Gastrocnemius medialis (tissue), 4 donors: ENCODE measurements at regions not wholly inside any gene's neighbourhood (a gene's known extent, or its start where the extent isn't known, plus 50 kb on each side); places are given as distances from the start of the nearest gene placed in this dataset.

Experiments
- ATAC-seq, 2 donors: fragments of 150-250 bp; one replicate each; pipeline ENCODE4 v1.9.1; 2016
- DNase-seq, 2 donors: peaks; one replicate each; pipeline ENCODE4 v3.0.0-alpha.2; 2019
- H3K27ac ChIP-seq, 4 donors: fragments of 200-600 bp; sonication (generic); 1 replicate in 1 of 4; 2 replicates in 3 of 4; pipeline ENCODE4 v1.5.1; 2016 to 2018; ENCODE audit warnings: mild to moderate bottlenecking in 2 of 4, moderate library complexity in 1 of 4
- H3K27me3 ChIP-seq, 3 donors: fragments of 200-600 bp; sonication (generic) in 2 of 3; 1 replicate in 1 of 3; 2 replicates in 2 of 3; pipeline versions ENCODE4 v1.5.1 to v1.6.0; 2016 to 2019; ENCODE audit warnings: mild to moderate bottlenecking in 1 of 3, moderate library complexity in 1 of 3
- H3K36me3 ChIP-seq, 2 donors: fragments of 200-600 bp; sonication (generic) in 1 of 2; one replicate each; pipeline ENCODE4 v1.5.1; 2017 to 2018
- H3K4me1 ChIP-seq, 2 donors: fragments of 200-600 bp; sonication (generic) in 1 of 2; one replicate each; pipeline ENCODE4 v1.5.1; 2016 to 2017; ENCODE audit warnings: mild to moderate bottlenecking in 2 of 2
- H3K4me3 ChIP-seq, 4 donors: fragments of 200-600 bp; sonication (generic) in 3 of 4; 1 replicate in 1 of 4; 2 replicates in 3 of 4; pipeline ENCODE4 v1.5.1; 2016 to 2019; ENCODE audit warnings: mild to moderate bottlenecking in 2 of 4
- H3K9me3 ChIP-seq, 3 donors: fragments of 200-600 bp; sonication (generic) in 2 of 3; 1 replicate in 1 of 3; 2 replicates in 2 of 3; pipeline ENCODE4 v1.5.1; 2016 to 2019
- CTCF ChIP-seq, 5 experiments: fragments of 450-650 bp in 3 of 5; fragments of 200-600 bp in 2 of 5; sonication (generic) in 2 of 5; IDR thresholded peaks in 4 of 5; conservative IDR thresholded peaks in 1 of 5; 1 replicate in 4 of 5; 2 replicates in 1 of 5; pipeline ENCODE4 v1.5.1; 2016 to 2019; ENCODE audit warnings: antibody characterized with exemption in 5 of 5, mild to moderate bottlenecking in 3 of 5, moderate library complexity in 3 of 5
- POLR2A ChIP-seq, 2 donors: fragments of 450-650 bp; IDR thresholded peaks; one replicate each; pipeline ENCODE4 v1.6.1; 2017; ENCODE audit warnings: antibody characterized with exemption in 2 of 2, mild to moderate bottlenecking in 2 of 2, moderate library complexity in 2 of 2
- in situ Hi-C, 4 donors: fragments of 200-750 bp; cut with MboI; loops; one replicate each; pipeline versions ENCODE4 v1.15.0 to v1.8.0; 2017; ENCODE audit warnings: low sequenced_read_pairs in 4 of 4
- intact Hi-C: fragments of 100-400 bp; cut with DNase I; formaldehyde crosslinking; loops from one replicate; pipeline ENCODE4 v1.15.1; 2023; ENCODE audit warnings: low total_unique reads

GRCh38 chr5:114657342-114658130 lies 295.7 kb downstream of the KCNN2 start:
- ATAC-seq (no peak), DNase-seq (no peak)
- intact Hi-C loops (no loop called here), in situ Hi-C loops (no loop called here)
- Histone ChIP-seq H3K27me3 (no peaks in the 10 kb centered on the region), H3K4me1 (no peaks in the 10 kb centered on the region), H3K4me3 (no peak overlapping the region), H3K9me3 (no peaks in the 10 kb centered on the region), H3K27ac (no peak overlapping the region), H3K36me3 (no peaks in the 10 kb centered on the region)
- TF ChIP-seq POLR2A (IDR thresholded peaks at IDR 0.05): no peak
- TF ChIP-seq CTCF (IDR thresholded peaks at IDR 0.05 in 4 of 5, conservative IDR thresholded peaks at IDR 0.05 in 1 of 5): no peak

- no peak overlapping the region for H3K27ac ChIP-seq
- H3K27me3 ChIP-seq: no peaks in the 10 kb centered on the region
- ATAC-seq (no peak), DNase-seq (no peak)
- in situ Hi-C loops: no loop called here
- H3K9me3 ChIP-seq: no peaks in the 10 kb centered on the region
- H3K36me3 ChIP-seq: no peaks in the 10 kb centered on the region
- H3K4me3 ChIP-seq: no peak overlapping the region
- TF ChIP-seq POLR2A (IDR thresholded peaks at IDR 0.05): no peak
- intact Hi-C loops: no loop called here
- no peaks in the 10 kb centered on the region for H3K4me1 ChIP-seq
Measured at GRCh38 chr5:114649878-114650277, 288.0 kb downstream of the KCNN2 start.

- Histone ChIP-seq H3K4me1 (no peaks in the 10 kb centered on the region), H3K4me3 (no peak overlapping the region), H3K9me3 (no peaks in the 10 kb centered on the region), H3K27me3 (no peaks in the 10 kb centered on the region), H3K36me3 (no peaks in the 10 kb centered on the region), H3K27ac (no peak overlapping the region)
- ATAC-seq (no peak), DNase-seq (no peak)
- in situ Hi-C loops: no loop called here
- intact Hi-C loops: no loop called here
- no peak for TF ChIP-seq POLR2A (IDR thresholded peaks at IDR 0.05)
- no peak for TF ChIP-seq CTCF (IDR thresholded peaks at IDR 0.05 in 4 of 5, conservative IDR thresholded peaks at IDR 0.05 in 1 of 5)
Measured at GRCh38 chr5:114648940-114649339, 287.1 kb downstream of the KCNN2 start.

GRCh38 chr5:114644576-114644975 lies 282.7 kb downstream of the KCNN2 start:
- DNase-seq: no peak
- intact Hi-C loops (no loop called here), in situ Hi-C loops (no loop called here)
- H3K9me3 ChIP-seq: no peaks in the 10 kb centered on the region
- TF ChIP-seq CTCF (IDR thresholded peaks at IDR 0.05 in 4 of 5, conservative IDR thresholded peaks at IDR 0.05 in 1 of 5): no peak
- TF ChIP-seq POLR2A (IDR thresholded peaks at IDR 0.05): no peak
- no peaks in the 10 kb centered on the region for H3K4me1 ChIP-seq
- H3K27me3 ChIP-seq: no peaks in the 10 kb centered on the region
- no peak overlapping the region for H3K4me3 ChIP-seq
- H3K36me3 ChIP-seq: no peaks in the 10 kb centered on the region
- ATAC-seq: no peak
- H3K27ac ChIP-seq: no peak overlapping the region

GRCh38 chr5:114636271-114636670 lies 274.4 kb downstream of the KCNN2 start:
- DNase-seq (no peak), ATAC-seq (no peak)
- intact Hi-C loops (no loop called here), in situ Hi-C loops (no loop called here)
- Histone ChIP-seq H3K27ac (no peak overlapping the region), H3K27me3 (no peaks in the 10 kb centered on the region), H3K4me1 (no peaks in the 10 kb centered on the region), H3K9me3 (no peaks in the 10 kb centered on the region), H3K4me3 (no peak overlapping the region), H3K36me3 (no peaks in the 10 kb centered on the region)
- TF ChIP-seq CTCF (IDR thresholded peaks at IDR 0.05 in 4 of 5, conservative IDR thresholded peaks at IDR 0.05 in 1 of 5) (no peak), POLR2A (IDR thresholded peaks at IDR 0.05) (no peak)
